ENCODE measurements at regions not wholly inside any gene's neighbourhood (a gene's known extent, or its start where the extent isn't known, plus 50 kb on each side); places are given as distances from the start of the nearest gene placed in this dataset.

- no peak for TF ChIP-seq ZBTB21 (CRISPR knock-in tag; IDR thresholded peaks at IDR 0.05; ENCODE audit: borderline replicate concordance)
- TF ChIP-seq, protein P1, sequence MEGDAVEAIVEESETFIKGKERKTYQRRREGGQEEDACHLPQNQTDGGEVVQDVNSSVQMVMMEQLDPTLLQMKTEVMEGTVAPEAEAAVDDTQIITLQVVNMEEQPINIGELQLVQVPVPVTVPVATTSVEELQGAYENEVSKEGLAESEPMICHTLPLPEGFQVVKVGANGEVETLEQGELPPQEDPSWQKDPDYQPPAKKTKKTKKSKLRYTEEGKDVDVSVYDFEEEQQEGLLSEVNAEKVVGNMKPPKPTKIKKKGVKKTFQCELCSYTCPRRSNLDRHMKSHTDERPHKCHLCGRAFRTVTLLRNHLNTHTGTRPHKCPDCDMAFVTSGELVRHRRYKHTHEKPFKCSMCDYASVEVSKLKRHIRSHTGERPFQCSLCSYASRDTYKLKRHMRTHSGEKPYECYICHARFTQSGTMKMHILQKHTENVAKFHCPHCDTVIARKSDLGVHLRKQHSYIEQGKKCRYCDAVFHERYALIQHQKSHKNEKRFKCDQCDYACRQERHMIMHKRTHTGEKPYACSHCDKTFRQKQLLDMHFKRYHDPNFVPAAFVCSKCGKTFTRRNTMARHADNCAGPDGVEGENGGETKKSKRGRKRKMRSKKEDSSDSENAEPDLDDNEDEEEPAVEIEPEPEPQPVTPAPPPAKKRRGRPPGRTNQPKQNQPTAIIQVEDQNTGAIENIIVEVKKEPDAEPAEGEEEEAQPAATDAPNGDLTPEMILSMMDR (IDR thresholded peaks at IDR 0.05) = no peak
- TF ChIP-seq NR1H2 (CRISPR knock-in tag; IDR thresholded peaks at IDR 0.05) = no peak
- TF ChIP-seq, protein P2, sequence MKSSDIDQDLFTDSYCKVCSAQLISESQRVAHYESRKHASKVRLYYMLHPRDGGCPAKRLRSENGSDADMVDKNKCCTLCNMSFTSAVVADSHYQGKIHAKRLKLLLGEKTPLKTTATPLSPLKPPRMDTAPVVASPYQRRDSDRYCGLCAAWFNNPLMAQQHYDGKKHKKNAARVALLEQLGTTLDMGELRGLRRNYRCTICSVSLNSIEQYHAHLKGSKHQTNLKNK (CRISPR knock-in tag; IDR thresholded peaks at IDR 0.05) = no peak
- TF ChIP-seq ETV6 (CRISPR knock-in tag; IDR thresholded peaks at IDR 0.05) = no peak
- TF ChIP-seq, protein P3, sequence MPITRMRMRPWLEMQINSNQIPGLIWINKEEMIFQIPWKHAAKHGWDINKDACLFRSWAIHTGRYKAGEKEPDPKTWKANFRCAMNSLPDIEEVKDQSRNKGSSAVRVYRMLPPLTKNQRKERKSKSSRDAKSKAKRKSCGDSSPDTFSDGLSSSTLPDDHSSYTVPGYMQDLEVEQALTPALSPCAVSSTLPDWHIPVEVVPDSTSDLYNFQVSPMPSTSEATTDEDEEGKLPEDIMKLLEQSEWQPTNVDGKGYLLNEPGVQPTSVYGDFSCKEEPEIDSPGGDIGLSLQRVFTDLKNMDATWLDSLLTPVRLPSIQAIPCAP (CRISPR knock-in tag; IDR thresholded peaks at IDR 0.05) = no peak
- TF ChIP-seq USF2 (CRISPR knock-in tag; IDR thresholded peaks at IDR 0.05) = no peak
- TF ChIP-seq, protein P4, sequence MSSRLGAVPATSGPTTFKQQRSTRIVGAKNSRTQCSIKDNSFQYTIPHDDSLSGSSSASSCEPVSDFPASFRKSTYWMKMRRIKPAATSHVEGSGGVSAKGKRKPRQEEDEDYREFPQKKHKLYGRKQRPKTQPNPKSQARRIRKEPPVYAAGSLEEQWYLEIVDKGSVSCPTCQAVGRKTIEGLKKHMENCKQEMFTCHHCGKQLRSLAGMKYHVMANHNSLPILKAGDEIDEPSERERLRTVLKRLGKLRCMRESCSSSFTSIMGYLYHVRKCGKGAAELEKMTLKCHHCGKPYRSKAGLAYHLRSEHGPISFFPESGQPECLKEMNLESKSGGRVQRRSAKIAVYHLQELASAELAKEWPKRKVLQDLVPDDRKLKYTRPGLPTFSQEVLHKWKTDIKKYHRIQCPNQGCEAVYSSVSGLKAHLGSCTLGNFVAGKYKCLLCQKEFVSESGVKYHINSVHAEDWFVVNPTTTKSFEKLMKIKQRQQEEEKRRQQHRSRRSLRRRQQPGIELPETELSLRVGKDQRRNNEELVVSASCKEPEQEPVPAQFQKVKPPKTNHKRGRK (CRISPR knock-in tag; IDR thresholded peaks at IDR 0.05; ENCODE audit: borderline replicate concordance) = no peak
- TF ChIP-seq SP1 (CRISPR knock-in tag; conservative IDR thresholded peaks at IDR 0.05) = no peak
- no peak for TF ChIP-seq USF1 (CRISPR knock-in tag; IDR thresholded peaks at IDR 0.05)
Measured at GRCh38 chr17:12472252-12473173, 193.2 kb upstream of the MYOCD start.

All from WTC11 (cell line).